Activated CD4-positive, alpha-beta T cell treated with anti-CD3 and anti-CD28 coated beads, Interleukin-2, amount 10 ng/mL, durations not matched to agents 7 days and 5 days (primary cell): ENCODE measurements at regions not wholly inside any gene's neighbourhood (a gene's known extent, or its start where the extent isn't known, plus 50 kb on each side); places are given as distances from the start of the nearest gene placed in this dataset.

Experiments
- CTCF ChIA-PET: fragments of 350-600 bp; sonication (Branson Sonifier 250); formaldehyde crosslinking; loops from one replicate; lab custom pipeline; 2021; ENCODE audit warnings: antibody characterized with exemption; lab: Charles Lee
- POLR2A ChIA-PET: fragments of 350-600 bp; sonication (Branson Sonifier 250); formaldehyde crosslinking; loops from one replicate; lab custom pipeline; 2021; ENCODE audit warnings: antibody characterized with exemption; lab: Charles Lee
- DNase-seq: peaks from one replicate; pipeline ENCODE4 v3.0.0-alpha.2; 2020
- H3K27ac Mint-ChIP-seq: one replicate; pipeline ENCODE4 v1.8.0; 2021; ENCODE audit warnings: mild to moderate bottlenecking, moderate library complexity, mixed read lengths
- H3K27me3 Mint-ChIP-seq: one replicate; pipeline ENCODE4 v1.8.0; 2021; ENCODE audit warnings: mixed read lengths
- H3K36me3 Mint-ChIP-seq: one replicate; pipeline ENCODE4 v1.8.0; 2021; ENCODE audit warnings: low read depth, mixed read lengths
- H3K4me1 Mint-ChIP-seq: one replicate; pipeline ENCODE4 v1.8.0; 2021; ENCODE audit warnings: mixed read lengths
- H3K4me3 Mint-ChIP-seq: one replicate; pipeline ENCODE4 v1.8.0; 2021; ENCODE audit warnings: mild to moderate bottlenecking, moderate library complexity, mixed read lengths
- H3K9me3 Mint-ChIP-seq: one replicate; pipeline ENCODE4 v1.8.0; 2021; ENCODE audit warnings: mixed read lengths

- H3K27ac Mint-ChIP-seq, result no peak overlapping the region
- CTCF ChIA-PET, result no interaction called here
- POLR2A ChIA-PET, result no interaction called here
- no peaks in the 10 kb centered on the region for H3K4me1 Mint-ChIP-seq
- H3K9me3 Mint-ChIP-seq, result no peaks in the 10 kb centered on the region
- no peaks in the 10 kb centered on the region for H3K27me3 Mint-ChIP-seq
- no peaks in the 10 kb centered on the region for H3K36me3 Mint-ChIP-seq
- no peak for DNase-seq
- H3K4me3 Mint-ChIP-seq, result no peak overlapping the region
These were observed 517.4 kb upstream of the MKI67 start for GRCh38 chr10:128643658-128644057.

DNA sequence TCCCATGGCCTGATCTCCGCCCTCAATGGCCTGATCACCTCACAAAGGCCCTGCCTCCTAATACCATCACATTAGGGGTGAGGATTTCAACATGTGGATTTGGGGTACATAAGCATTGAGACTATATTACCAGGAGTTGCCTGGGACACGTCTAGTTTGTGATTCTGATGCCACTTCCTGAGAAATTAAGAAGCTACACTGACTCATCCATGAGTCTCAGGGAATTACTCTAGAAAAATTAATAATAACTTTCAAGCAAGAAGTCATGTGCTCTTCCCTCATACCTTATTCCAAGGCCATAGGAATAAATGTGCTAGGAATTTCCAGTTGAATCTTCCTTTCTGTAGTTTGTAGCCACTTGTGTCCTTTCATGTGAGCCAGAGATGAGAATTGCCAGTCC is 519.3 kb upstream of the MKI67 start:
- Mint-ChIP-seq H3K4me1 (no peaks in the 10 kb centered on the region), H3K9me3 (no peaks in the 10 kb centered on the region), H3K27me3 (no peaks in the 10 kb centered on the region), H3K4me3 (no peak overlapping the region), H3K36me3 (no peaks in the 10 kb centered on the region), H3K27ac (no peak overlapping the region)
- POLR2A ChIA-PET, result no interaction called here
- DNase-seq, result no peak
- CTCF ChIA-PET, result no interaction called here

DNA sequence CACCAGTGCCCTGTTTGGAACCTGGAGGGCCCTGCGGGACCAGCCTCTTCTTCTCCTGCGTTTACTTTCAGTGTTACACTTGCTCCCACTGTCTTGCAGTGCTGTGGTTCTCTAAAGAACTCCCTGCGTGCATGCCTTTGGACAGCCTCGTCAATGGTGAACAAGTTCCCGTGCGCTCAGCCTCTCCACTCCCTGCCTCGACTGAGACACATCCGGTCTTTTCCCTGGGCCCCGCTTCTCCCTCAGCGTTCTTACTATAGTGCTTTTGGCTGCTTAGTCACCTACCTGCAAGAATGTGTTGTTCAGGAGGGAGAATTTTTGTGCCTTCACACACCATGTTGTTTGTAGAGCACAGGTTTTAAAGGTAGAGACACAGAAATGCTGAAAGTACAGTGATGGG is 520.7 kb upstream of the MKI67 start:
- no peaks in the 10 kb centered on the region for H3K36me3 Mint-ChIP-seq
- H3K27ac Mint-ChIP-seq, result no peak overlapping the region
- CTCF ChIA-PET, result no interaction called here
- no peaks in the 10 kb centered on the region for H3K9me3 Mint-ChIP-seq
- POLR2A ChIA-PET, result no interaction called here
- H3K27me3 Mint-ChIP-seq, result no peaks in the 10 kb centered on the region
- no peak for DNase-seq
- no peak overlapping the region for H3K4me3 Mint-ChIP-seq
- H3K4me1 Mint-ChIP-seq, result no peaks in the 10 kb centered on the region

- Mint-ChIP-seq H3K27me3 (no peaks in the 10 kb centered on the region), H3K36me3 (no peaks in the 10 kb centered on the region), H3K9me3 (peaks cover 4% of the 10 kb centered on the region), H3K27ac (no peak overlapping the region), H3K4me1 (no peaks in the 10 kb centered on the region), H3K4me3 (no peak overlapping the region)
- ChIA-PET CTCF (no interaction called here), POLR2A (no interaction called here)
- no peak for DNase-seq
These were observed 531.3 kb upstream of the MKI67 start for GRCh38 chr10:128657548-128657947.

DNA sequence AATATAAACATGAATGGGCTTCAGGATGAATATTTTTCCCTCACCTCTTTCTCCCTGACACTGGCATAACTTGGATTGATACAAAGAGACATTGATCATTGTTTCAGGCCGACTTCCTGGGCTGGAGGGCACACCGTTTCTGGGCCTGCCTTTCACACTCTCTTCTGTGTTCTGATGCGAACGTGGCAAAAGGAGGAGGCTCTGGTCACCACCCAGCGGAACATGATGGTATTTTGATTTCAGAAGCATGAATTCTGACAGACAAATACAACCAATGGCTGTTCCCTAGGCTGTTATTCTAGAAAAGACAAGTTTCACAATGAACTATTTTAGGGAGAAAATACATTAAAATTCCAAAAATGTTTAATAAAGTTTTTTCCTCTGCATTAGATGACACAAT is 534.5 kb upstream of the MKI67 start:
- no peak for DNase-seq
- Mint-ChIP-seq H3K36me3 (no peaks in the 10 kb centered on the region), H3K27me3 (no peaks in the 10 kb centered on the region), H3K4me1 (no peaks in the 10 kb centered on the region), H3K27ac (no peak overlapping the region), H3K4me3 (no peak overlapping the region), H3K9me3 (peaks cover 4% of the 10 kb centered on the region)
- ChIA-PET POLR2A (no interaction called here), CTCF (no interaction called here)

DNA sequence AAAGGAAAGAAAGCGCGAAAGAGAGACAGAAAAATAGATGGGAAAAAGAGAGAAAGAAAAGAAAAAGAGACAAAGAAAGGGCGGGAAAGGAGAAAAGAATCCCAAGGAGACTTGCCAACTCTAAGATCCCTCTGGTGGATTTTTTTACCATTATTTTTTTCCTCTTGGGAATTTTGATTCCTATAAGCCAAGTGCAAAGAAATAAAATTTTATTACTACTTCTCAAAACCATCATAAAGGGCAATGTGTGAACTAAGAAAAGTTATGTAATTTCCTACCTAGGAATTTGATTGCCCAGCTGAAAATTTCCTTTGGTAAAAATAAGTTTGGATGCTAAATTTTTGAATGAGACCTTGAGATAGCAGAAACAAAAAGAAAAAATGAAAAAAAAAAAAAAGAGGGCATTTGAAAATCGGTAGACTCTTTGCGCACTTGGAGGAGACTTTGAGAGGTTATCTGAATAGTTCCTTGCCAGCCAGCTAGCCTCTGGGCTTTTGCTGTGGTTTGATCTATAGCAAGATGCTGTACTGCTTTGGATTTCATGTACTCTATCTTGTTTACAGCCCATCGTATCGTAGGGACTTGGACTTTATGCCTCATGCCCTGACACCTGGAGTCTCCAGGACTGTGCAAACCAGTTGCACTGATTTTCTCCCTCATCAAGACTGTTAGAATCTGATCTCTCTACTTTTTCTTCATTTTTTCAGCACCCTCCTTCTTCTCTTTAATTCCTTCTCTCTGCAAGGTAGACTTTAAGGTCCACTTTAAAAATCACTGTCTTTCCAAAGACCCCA is 535.4 kb upstream of the MKI67 start:
- no peaks in the 10 kb centered on the region for H3K27me3 Mint-ChIP-seq
- peaks cover 4% of the 10 kb centered on the region for H3K9me3 Mint-ChIP-seq
- POLR2A ChIA-PET, result no interaction called here
- no peaks in the 10 kb centered on the region for H3K36me3 Mint-ChIP-seq
- DNase-seq, result no peak
- H3K4me1 Mint-ChIP-seq, result no peaks in the 10 kb centered on the region
- CTCF ChIA-PET, result no interaction called here
- no peak overlapping the region for H3K27ac Mint-ChIP-seq
- H3K4me3 Mint-ChIP-seq, result no peak overlapping the region

- DNase-seq, result no peak
- Mint-ChIP-seq H3K9me3 (peaks cover 4% of the 10 kb centered on the region), H3K4me3 (no peak overlapping the region), H3K27ac (no peak overlapping the region), H3K27me3 (no peaks in the 10 kb centered on the region), H3K36me3 (no peaks in the 10 kb centered on the region), H3K4me1 (no peaks in the 10 kb centered on the region)
- CTCF ChIA-PET, result no interaction called here
- POLR2A ChIA-PET, result no interaction called here
These were observed 536.3 kb upstream of the MKI67 start for GRCh38 chr10:128662520-128662919.

DNA sequence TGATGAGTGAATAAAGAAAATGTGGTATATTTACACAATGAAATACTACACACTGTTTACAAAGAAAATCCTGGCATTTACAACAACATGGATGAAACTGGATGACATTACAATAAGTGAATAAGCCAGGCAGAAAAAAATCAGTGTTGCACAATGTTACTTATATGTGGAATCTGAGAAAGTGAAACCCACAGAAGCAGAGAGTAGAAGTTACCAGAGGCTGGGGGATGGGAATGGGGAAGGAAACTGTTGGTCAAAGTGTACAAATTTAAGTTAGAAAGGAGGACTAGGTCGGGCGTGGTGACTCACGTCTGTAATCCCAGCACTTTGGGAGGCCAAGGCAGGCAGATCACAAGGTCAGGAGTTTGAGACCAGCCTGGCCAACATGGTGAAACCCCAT is 538.5 kb upstream of the MKI67 start:
- Mint-ChIP-seq H3K36me3 (no peaks in the 10 kb centered on the region), H3K9me3 (peaks cover 4% of the 10 kb centered on the region), H3K4me1 (no peaks in the 10 kb centered on the region), H3K27me3 (no peaks in the 10 kb centered on the region), H3K27ac (no peak overlapping the region), H3K4me3 (no peak overlapping the region)
- no peak for DNase-seq
- ChIA-PET CTCF (no interaction called here), POLR2A (no interaction called here)

DNA sequence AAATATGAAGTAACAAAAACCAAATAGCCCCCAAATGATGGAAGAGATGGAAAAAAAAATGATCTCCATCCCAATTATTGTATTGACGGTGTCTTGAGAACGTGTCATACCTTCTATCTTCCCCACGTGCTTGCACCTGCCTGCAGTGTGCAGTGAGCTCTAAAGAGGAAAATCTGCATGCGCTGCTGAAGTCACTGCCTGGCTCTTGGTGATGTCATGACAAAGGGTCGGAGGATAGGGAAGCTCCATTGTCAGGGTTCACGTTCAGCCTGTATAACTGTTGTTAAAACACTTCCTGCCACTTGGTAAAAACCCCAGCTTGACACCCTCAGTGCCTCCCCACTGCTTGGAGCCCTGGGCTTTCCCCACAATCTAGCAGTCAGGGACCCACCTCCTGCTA is 549.2 kb upstream of the MKI67 start:
- Mint-ChIP-seq H3K9me3 (no peaks in the 10 kb centered on the region), H3K4me3 (no peak overlapping the region), H3K27me3 (no peaks in the 10 kb centered on the region), H3K36me3 (no peaks in the 10 kb centered on the region), H3K4me1 (no peaks in the 10 kb centered on the region), H3K27ac (no peak overlapping the region)
- ChIA-PET CTCF (no interaction called here), POLR2A (no interaction called here)
- DNase-seq, result no peak

- H3K4me3 Mint-ChIP-seq, result no peak overlapping the region
- H3K9me3 Mint-ChIP-seq, result no peaks in the 10 kb centered on the region
- CTCF ChIA-PET, result no interaction called here
- POLR2A ChIA-PET, result no interaction called here
- H3K27ac Mint-ChIP-seq, result no peak overlapping the region
- DNase-seq, result no peak
- no peaks in the 10 kb centered on the region for H3K36me3 Mint-ChIP-seq
- H3K27me3 Mint-ChIP-seq, result no peaks in the 10 kb centered on the region
- H3K4me1 Mint-ChIP-seq, result no peaks in the 10 kb centered on the region
These were observed 553.9 kb upstream of the MKI67 start for GRCh38 chr10:128680116-128680515.

DNA sequence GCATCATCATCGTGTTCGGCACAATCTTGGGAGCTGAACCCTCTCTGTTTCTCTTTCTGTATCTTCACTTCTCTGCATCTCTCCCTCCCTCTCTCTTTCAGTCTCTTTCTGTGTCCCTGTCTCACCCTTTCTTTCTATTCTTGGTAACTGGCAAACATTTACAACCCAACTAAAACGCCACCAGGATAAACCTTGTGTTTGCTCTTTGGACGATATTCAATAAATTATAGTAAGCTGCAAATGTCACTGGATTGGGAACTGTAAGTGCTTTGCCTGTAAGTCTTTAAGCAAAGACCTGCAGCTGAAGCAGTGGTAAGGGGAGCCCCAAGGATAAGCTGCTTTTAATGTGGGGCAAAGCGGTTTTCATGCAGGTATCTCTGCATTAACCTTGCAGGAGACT is 558.0 kb upstream of the MKI67 start:
- H3K27ac Mint-ChIP-seq, result no peak overlapping the region
- no peak for DNase-seq
- H3K27me3 Mint-ChIP-seq, result no peaks in the 10 kb centered on the region
- no peaks in the 10 kb centered on the region for H3K36me3 Mint-ChIP-seq
- H3K4me1 Mint-ChIP-seq, result no peaks in the 10 kb centered on the region
- ChIA-PET POLR2A (no interaction called here), CTCF (no interaction called here)
- no peak overlapping the region for H3K4me3 Mint-ChIP-seq
- no peaks in the 10 kb centered on the region for H3K9me3 Mint-ChIP-seq

DNA sequence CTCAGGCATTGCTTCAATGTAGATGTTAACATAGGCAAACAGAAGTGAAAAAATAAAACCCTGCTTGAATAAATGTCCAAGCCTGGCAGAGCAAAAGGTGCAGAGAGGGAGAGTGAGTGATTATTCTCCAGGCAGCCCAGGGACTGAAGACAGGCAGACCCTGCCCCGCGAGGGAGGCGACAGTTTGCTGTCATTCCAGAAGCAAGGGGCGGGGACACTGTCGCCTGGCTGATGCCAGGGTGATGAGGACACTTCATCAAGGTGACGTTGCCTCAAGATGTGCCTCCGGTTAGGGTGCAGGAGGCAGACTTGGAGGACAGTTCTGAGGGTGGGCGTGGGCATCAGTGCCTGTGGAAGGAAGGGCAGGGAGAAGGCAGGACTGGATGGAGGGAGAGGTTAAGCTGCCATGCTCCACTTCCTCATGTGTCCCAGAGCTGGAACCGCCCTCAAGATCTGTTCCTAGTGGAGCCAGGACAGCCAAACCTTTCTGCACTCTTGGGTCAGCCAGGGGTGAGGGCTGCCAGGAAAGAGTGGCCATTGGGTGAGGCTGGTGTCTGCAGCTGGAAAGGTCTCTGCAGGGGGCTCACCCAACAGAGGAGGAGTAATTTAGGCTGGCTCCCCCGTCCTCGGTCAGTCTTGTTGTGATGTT is 560.5 kb upstream of the MKI67 start:
- H3K9me3 Mint-ChIP-seq, result no peaks in the 10 kb centered on the region
- no peak overlapping the region for H3K27ac Mint-ChIP-seq
- H3K36me3 Mint-ChIP-seq, result no peaks in the 10 kb centered on the region
- no peaks in the 10 kb centered on the region for H3K27me3 Mint-ChIP-seq
- H3K4me1 Mint-ChIP-seq, result no peaks in the 10 kb centered on the region
- DNase-seq, result no peak
- ChIA-PET CTCF (no interaction called here), POLR2A (no interaction called here)
- H3K4me3 Mint-ChIP-seq, result no peak overlapping the region

DNA sequence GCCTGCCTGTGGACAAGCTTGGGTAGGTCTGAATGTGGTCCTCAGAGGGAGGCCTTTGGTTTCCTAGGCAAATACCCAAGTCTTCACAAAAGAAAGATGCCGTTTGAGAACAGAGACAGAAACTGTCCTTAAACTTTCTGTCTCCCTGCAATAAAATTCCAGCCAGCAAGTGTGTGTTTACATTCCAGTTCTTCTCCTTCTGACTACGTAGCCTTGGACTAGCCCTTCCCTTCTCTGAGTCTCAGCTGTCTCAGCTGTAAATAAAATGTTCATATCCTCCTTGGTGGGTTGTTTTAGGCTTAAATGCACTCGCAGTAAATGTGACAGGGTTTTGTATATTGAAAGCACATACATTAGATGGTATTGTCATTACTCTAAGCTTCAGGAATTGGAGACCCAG is 561.2 kb upstream of the MKI67 start:
- POLR2A ChIA-PET, result no interaction called here
- no peaks in the 10 kb centered on the region for H3K9me3 Mint-ChIP-seq
- CTCF ChIA-PET, result no interaction called here
- DNase-seq, result no peak
- H3K4me3 Mint-ChIP-seq, result no peak overlapping the region
- no peaks in the 10 kb centered on the region for H3K4me1 Mint-ChIP-seq
- H3K27ac Mint-ChIP-seq, result no peak overlapping the region
- H3K27me3 Mint-ChIP-seq, result no peaks in the 10 kb centered on the region
- no peaks in the 10 kb centered on the region for H3K36me3 Mint-ChIP-seq
